Stomach (tissue), 8 donors: ENCODE measurements at regions not wholly inside any gene's neighbourhood (a gene's known extent, or its start where the extent isn't known, plus 50 kb on each side); places are given as distances from the start of the nearest gene placed in this dataset.

Experiments
- DNase-seq, 2 donors: peaks; one replicate each; pipeline versions ENCODE4 v3.0.0 to v3.0.0-alpha.2; 2013 to 2019
- H3K27ac ChIP-seq, 5 donors: fragments of 200-600 bp in 4 of 5; sonication (generic) in 4 of 5; one replicate each; pipeline ENCODE4 v1.5.1; 2013 to 2019; ENCODE audit warnings: mild to moderate bottlenecking in 1 of 5, moderate library complexity in 1 of 5
- H3K27me3 ChIP-seq, 3 donors: fragments of 200-600 bp; sonication (generic); one replicate each; pipeline ENCODE4 v1.5.1; 2017 to 2019; ENCODE audit warnings: mixed run types in 1 of 3
- H3K36me3 ChIP-seq, 4 donors: fragments of 200-600 bp; sonication (generic); 1 replicate in 3 of 4; 2 replicates in 1 of 4; pipeline ENCODE4 v1.5.1; 2016 to 2019
- H3K4me1 ChIP-seq, 4 donors: fragments of 200-600 bp; sonication (generic); one replicate each; pipeline ENCODE4 v1.5.1; 2016 to 2019
- H3K4me3 ChIP-seq, 4 donors: fragments of 200-600 bp; sonication (generic) in 3 of 4; one replicate each; pipeline ENCODE4 v1.5.1; 2016 to 2019; ENCODE audit warnings: mild to moderate bottlenecking in 1 of 4
- H3K9me3 ChIP-seq, 4 donors: fragments of 200-600 bp; sonication (generic); one replicate each; pipeline ENCODE4 v1.5.1; 2016 to 2019
- EP300 ChIP-seq: sonication (generic); formaldehyde crosslinking; IDR thresholded peaks from one replicate; pipeline ENCODE4 v1.6.1; 2017; ENCODE audit warnings: antibody characterized with exemption
- POLR2A ChIP-seq, 4 donors: fragments of 450-650 bp; IDR thresholded peaks; one replicate each; pipeline ENCODE4 v1.6.1; 2016; ENCODE audit warnings: antibody characterized with exemption in 4 of 4, control low read depth in 2 of 4, mild to moderate bottlenecking in 1 of 4, moderate library complexity in 1 of 4
- POLR2AphosphoS5 ChIP-seq, 3 donors: sonication (generic); formaldehyde crosslinking; IDR thresholded peaks; one replicate each; pipeline ENCODE4 v1.6.1; 2016; ENCODE audit warnings: antibody characterized with exemption in 3 of 3
- WGBS, 5 donors: extraction: QIAGEN DNeasy Blood & Tissue Kit in 3 of 5; methylation state at CpG; one replicate each; pipeline versions ENCODE4 v1.1.5 to v1.1.7; 2013 to 2018; 5-methylcytosine and 5-hydroxymethylcytosine counted together
- intact Hi-C: fragments of 100-400 bp; cut with DNase I; formaldehyde crosslinking; loops from one replicate; pipeline ENCODE4 v1.15.1; 2023; ENCODE audit warnings: low total_unique reads
- TF ChIP-seq, protein P1 (sequence below), 7 experiments: fragments of 450-650 bp in 4 of 7; fragments of 200-600 bp in 3 of 7; sonication (generic) in 3 of 7; IDR thresholded peaks; one replicate each; pipeline ENCODE4 v1.5.1; 2016 to 2019; ENCODE audit warnings: antibody characterized with exemption in 7 of 7, control low read depth in 2 of 7, mild to moderate bottlenecking in 1 of 7
- donor health status: healthy with polysubstance abuse.
- donor health status: Bipolar disorder and iron deficiency.
- donor health status: healthy.

DNA sequence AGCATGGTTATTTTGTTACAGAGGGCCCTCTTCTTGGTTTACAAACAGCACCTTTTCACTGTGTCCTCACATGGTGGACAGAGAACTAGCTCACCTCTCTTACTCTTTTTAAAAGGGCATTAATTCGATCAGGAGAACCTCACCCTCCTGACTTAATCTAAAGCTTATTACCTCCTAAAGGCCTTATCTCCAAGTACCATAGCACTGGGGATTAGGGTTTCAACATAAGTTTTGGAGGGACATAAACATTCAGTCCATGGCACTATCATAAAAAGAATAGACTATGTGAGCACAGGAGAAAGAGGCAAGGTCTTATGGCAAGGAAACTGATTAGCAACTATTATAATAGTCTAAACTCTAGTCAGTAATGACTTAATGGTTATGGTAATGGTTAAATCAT, 736.2 kb upstream of the ADGRB3 start:
- Histone ChIP-seq H3K27me3 (no peaks in the 10 kb centered on the region), H3K4me3 (no peak overlapping the region), H3K9me3 (peaks cover 0 to 16% (median 3%) of the 10 kb centered on the region in 4 donors), H3K4me1 (no peaks in the 10 kb centered on the region), H3K27ac (no peak overlapping the region), H3K36me3 (no peaks in the 10 kb centered on the region)
- TF ChIP-seq POLR2A (IDR thresholded peaks at IDR 0.05) (no peak), POLR2AphosphoS5 (IDR thresholded peaks at IDR 0.05) (no peak), EP300 (no peak)
- TF ChIP-seq, protein P1, sequence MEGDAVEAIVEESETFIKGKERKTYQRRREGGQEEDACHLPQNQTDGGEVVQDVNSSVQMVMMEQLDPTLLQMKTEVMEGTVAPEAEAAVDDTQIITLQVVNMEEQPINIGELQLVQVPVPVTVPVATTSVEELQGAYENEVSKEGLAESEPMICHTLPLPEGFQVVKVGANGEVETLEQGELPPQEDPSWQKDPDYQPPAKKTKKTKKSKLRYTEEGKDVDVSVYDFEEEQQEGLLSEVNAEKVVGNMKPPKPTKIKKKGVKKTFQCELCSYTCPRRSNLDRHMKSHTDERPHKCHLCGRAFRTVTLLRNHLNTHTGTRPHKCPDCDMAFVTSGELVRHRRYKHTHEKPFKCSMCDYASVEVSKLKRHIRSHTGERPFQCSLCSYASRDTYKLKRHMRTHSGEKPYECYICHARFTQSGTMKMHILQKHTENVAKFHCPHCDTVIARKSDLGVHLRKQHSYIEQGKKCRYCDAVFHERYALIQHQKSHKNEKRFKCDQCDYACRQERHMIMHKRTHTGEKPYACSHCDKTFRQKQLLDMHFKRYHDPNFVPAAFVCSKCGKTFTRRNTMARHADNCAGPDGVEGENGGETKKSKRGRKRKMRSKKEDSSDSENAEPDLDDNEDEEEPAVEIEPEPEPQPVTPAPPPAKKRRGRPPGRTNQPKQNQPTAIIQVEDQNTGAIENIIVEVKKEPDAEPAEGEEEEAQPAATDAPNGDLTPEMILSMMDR (IDR thresholded peaks at IDR 0.05) = no peak
- 44 to 67% (median 55%) methylated on average over 1 of the region's 1 CpG for WGBS, 5 donors
- intact Hi-C loops = no loop called here
- no peak for DNase-seq

DNA sequence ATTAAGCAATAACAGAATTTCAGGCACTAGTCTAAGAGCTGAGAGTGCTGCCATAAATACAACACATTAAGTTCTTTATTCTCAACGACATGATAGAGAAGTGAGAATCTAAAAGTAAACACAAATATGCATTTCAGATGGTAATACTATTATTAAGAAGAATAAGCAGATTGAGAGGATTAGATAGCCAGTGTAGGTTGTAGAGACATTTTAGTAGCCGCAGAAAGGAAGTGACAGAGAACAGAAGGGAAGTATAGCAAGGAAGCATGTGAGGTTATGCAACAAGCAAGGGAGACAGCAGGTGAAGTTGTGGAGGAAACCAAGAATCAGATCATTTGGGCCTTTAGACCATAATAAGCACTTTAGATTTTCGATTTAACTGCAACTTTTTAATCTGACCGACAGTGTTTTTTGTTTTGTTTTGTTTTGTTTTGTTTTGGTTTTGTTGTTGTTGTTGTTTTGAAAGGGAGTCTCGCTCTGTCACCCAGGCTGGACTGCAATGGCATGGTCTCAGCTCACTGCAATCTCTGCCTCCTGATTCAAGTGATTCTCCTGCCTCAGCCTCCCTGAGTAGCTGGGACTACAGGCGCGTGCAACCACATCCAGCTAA, 737.0 kb upstream of the ADGRB3 start:
- Histone ChIP-seq H3K36me3 (no peaks in the 10 kb centered on the region), H3K4me3 (no peak overlapping the region), H3K27me3 (no peaks in the 10 kb centered on the region), H3K9me3 (peaks cover 0 to 16% (median 3%) of the 10 kb centered on the region in 4 donors), H3K27ac (no peak overlapping the region), H3K4me1 (no peaks in the 10 kb centered on the region)
- intact Hi-C loops = no loop called here
- TF ChIP-seq POLR2A (IDR thresholded peaks at IDR 0.05) = no peak
- TF ChIP-seq EP300 = no peak
- TF ChIP-seq POLR2AphosphoS5 (IDR thresholded peaks at IDR 0.05) = no peak
- TF ChIP-seq, protein P1 (IDR thresholded peaks at IDR 0.05) = no peak
- DNase-seq = no peak
- WGBS, 5 donors = 73 to 79% (median 77%) methylated on average over 7 of the region's 7 CpGs

DNA sequence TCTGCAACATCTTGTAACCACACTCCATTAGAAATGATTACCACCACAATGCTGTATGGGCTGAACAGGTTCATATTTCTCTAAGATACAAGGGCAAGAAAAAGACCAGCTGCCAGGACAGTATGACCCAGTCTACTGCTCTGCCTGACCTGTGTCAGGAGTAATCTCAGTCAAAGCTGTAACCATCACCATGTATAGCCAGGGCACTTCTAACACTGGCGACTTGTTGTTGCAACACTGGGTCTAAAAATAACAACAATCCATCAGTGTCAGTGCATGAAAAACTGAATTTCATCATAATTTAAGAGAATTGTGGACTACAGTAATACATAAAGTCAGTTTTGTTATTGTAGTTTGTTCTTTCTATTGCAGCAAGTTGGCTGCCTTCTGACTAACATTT, 738.6 kb upstream of the ADGRB3 start:
- DNase-seq = no peak
- Histone ChIP-seq H3K27ac (no peak overlapping the region), H3K36me3 (no peaks in the 10 kb centered on the region), H3K4me1 (no peaks in the 10 kb centered on the region), H3K27me3 (no peaks in the 10 kb centered on the region), H3K9me3 (peaks cover 0 to 7% (median 0%) of the 10 kb centered on the region in 4 donors), H3K4me3 (no peak overlapping the region)
- TF ChIP-seq POLR2A (IDR thresholded peaks at IDR 0.05) (no peak), POLR2AphosphoS5 (IDR thresholded peaks at IDR 0.05) (no peak), EP300 (no peak)
- TF ChIP-seq, protein P1 (IDR thresholded peaks at IDR 0.05) = no peak
- intact Hi-C loops = no loop called here
- WGBS, 5 donors = 13 to 73% (median 48%) methylated on average over 1 of the region's 1 CpG

DNA sequence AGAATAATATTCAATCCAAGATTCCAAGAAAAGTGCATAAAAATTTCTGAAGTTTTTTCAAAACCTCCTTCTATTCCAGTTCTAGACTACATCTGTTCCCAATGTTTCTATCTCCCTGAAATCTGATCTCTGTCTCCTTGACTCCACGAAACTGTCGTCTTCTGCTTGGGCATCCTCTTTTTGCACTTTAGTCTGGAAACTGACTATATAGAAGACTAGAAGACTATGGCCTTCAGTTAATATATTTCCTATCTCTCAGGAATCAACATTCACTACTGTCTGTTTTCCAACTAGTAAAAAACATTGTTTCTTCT, 745.4 kb upstream of the ADGRB3 start:
- Histone ChIP-seq H3K4me3 (no peak overlapping the region), H3K36me3 (no peaks in the 10 kb centered on the region), H3K4me1 (no peaks in the 10 kb centered on the region), H3K9me3 (peaks cover 0 to 26% (median 2%) of the 10 kb centered on the region in 4 donors), H3K27ac (no peak overlapping the region), H3K27me3 (no peaks in the 10 kb centered on the region)
- TF ChIP-seq, protein P1 (IDR thresholded peaks at IDR 0.05) = no peak
- no peak for TF ChIP-seq EP300
- no peak for TF ChIP-seq POLR2AphosphoS5 (IDR thresholded peaks at IDR 0.05)
- TF ChIP-seq POLR2A (IDR thresholded peaks at IDR 0.05) = no peak
- intact Hi-C loops = no loop called here
- WGBS, 5 donors = 68 to 82% (median 75%) methylated on average over 2 of the region's 2 CpGs
- DNase-seq = no peak
